ENCODE measurements at regions not wholly inside any gene's neighbourhood (a gene's known extent, or its start where the extent isn't known, plus 50 kb on each side); places are given as distances from the start of the nearest gene placed in this dataset.

- TF ChIP-seq POLR2A (IDR thresholded peaks at IDR 0.05) (no peak), CTCF (IDR thresholded peaks at IDR 0.05 in 4 of 5, conservative IDR thresholded peaks at IDR 0.05 in 1 of 5) (no peak)
Measured at GRCh38 chr1:194437135-194437534, 1250.7 kb upstream of the B3GALT2 start.
